ENCODE measurements at regions not wholly inside any gene's neighbourhood (a gene's known extent, or its start where the extent isn't known, plus 50 kb on each side); places are given as distances from the start of the nearest gene placed in this dataset.

- ATAC-seq = no peak
- TF ChIP-seq ZNF70 (CRISPR knock-in tag; IDR thresholded peaks at IDR 0.05) (no peak), ISL1 (CRISPR knock-in tag; IDR thresholded peaks at IDR 0.05) (no peak), OSR1 (CRISPR knock-in tag; IDR thresholded peaks at IDR 0.05) (no peak), CREB5 (CRISPR knock-in tag; IDR thresholded peaks at IDR 0.05; ENCODE audit: low read depth) (no peak), PPARA (CRISPR knock-in tag; IDR thresholded peaks at IDR 0.05; ENCODE audit: borderline replicate concordance) (no peak), ESRRG (CRISPR knock-in tag; IDR thresholded peaks at IDR 0.05) (no peak), GLIS3 (CRISPR knock-in tag; IDR thresholded peaks at IDR 0.05) (no peak)
- TF ChIP-seq, protein P1, sequence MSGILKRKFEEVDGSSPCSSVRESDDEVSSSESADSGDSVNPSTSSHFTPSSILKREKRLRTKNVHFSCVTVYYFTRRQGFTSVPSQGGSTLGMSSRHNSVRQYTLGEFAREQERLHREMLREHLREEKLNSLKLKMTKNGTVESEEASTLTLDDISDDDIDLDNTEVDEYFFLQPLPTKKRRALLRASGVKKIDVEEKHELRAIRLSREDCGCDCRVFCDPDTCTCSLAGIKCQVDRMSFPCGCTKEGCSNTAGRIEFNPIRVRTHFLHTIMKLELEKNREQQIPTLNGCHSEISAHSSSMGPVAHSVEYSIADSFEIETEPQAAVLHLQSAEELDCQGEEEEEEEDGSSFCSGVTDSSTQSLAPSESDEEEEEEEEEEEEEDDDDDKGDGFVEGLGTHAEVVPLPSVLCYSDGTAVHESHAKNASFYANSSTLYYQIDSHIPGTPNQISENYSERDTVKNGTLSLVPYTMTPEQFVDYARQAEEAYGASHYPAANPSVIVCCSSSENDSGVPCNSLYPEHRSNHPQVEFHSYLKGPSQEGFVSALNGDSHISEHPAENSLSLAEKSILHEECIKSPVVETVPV (CRISPR knock-in tag; IDR thresholded peaks at IDR 0.05) = no peak
Observed at GRCh38 chr6:167493976-167494697, 169.3 kb downstream of the TTLL2 start.

DNA sequence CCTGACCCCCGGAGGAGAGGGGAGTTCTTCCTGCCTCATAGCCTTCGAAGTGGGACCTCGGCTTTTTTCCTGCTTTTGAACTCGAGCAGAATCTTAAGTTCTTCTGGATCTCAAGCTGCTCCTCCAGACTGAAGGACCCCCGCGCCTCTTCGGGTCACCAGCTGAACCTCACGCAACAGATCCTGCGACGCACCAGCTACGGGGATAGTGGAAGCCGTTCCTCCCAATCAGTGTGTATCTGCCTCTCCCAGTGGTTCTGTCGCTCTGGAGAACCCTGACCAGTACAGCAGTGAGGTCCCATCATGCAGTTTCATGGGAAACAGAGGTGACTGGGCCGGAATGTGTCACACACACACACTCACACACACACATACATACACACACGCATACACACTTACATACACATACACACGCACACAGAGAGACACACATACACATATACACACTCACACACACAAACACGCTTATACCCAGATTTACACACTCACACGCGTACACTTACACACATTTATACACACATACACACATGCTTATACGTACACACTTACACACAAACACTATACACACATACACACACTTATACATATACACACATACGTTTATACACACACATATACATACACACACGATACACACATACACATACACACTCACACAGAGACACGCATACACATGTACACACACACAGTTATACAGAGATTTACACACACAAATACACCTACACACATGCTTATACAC lies 170.0 kb downstream of the TTLL2 start:
- ATAC-seq = no peak
- TF ChIP-seq CSDC2 (CRISPR knock-in tag; IDR thresholded peaks at IDR 0.05) (no peak), OSR1 (CRISPR knock-in tag; IDR thresholded peaks at IDR 0.05) (no peak), RARB (CRISPR knock-in tag; IDR thresholded peaks at IDR 0.05) (no peak), ZFP3 (CRISPR knock-in tag; IDR thresholded peaks at IDR 0.05) (no peak), ISL1 (CRISPR knock-in tag; IDR thresholded peaks at IDR 0.05) (no peak), SNAI2 (CRISPR knock-in tag; IDR thresholded peaks at IDR 0.05) (no peak), TCF4 (CRISPR knock-in tag; IDR thresholded peaks at IDR 0.05; ENCODE audit: borderline replicate concordance) (no peak), BACH2 (CRISPR knock-in tag; IDR thresholded peaks at IDR 0.05; ENCODE audit: borderline replicate concordance) (no peak), CREB5 (CRISPR knock-in tag; IDR thresholded peaks at IDR 0.05; ENCODE audit: low read depth) (no peak), PPARA (CRISPR knock-in tag; IDR thresholded peaks at IDR 0.05; ENCODE audit: borderline replicate concordance) (no peak), GLIS3 (CRISPR knock-in tag; IDR thresholded peaks at IDR 0.05) (no peak), ZC3H10 (CRISPR knock-in tag; IDR thresholded peaks at IDR 0.05) (no peak)
- TF ChIP-seq, protein P1 (CRISPR knock-in tag; IDR thresholded peaks at IDR 0.05) = no peak
- TF ChIP-seq, protein P2, sequence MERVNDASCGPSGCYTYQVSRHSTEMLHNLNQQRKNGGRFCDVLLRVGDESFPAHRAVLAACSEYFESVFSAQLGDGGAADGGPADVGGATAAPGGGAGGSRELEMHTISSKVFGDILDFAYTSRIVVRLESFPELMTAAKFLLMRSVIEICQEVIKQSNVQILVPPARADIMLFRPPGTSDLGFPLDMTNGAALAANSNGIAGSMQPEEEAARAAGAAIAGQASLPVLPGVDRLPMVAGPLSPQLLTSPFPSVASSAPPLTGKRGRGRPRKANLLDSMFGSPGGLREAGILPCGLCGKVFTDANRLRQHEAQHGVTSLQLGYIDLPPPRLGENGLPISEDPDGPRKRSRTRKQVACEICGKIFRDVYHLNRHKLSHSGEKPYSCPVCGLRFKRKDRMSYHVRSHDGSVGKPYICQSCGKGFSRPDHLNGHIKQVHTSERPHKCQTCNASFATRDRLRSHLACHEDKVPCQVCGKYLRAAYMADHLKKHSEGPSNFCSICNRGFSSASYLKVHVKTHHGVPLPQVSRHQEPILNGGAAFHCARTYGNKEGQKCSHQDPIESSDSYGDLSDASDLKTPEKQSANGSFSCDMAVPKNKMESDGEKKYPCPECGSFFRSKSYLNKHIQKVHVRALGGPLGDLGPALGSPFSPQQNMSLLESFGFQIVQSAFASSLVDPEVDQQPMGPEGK (CRISPR knock-in tag; IDR thresholded peaks at IDR 0.05; ENCODE audit: borderline replicate concordance) = no peak

DNA sequence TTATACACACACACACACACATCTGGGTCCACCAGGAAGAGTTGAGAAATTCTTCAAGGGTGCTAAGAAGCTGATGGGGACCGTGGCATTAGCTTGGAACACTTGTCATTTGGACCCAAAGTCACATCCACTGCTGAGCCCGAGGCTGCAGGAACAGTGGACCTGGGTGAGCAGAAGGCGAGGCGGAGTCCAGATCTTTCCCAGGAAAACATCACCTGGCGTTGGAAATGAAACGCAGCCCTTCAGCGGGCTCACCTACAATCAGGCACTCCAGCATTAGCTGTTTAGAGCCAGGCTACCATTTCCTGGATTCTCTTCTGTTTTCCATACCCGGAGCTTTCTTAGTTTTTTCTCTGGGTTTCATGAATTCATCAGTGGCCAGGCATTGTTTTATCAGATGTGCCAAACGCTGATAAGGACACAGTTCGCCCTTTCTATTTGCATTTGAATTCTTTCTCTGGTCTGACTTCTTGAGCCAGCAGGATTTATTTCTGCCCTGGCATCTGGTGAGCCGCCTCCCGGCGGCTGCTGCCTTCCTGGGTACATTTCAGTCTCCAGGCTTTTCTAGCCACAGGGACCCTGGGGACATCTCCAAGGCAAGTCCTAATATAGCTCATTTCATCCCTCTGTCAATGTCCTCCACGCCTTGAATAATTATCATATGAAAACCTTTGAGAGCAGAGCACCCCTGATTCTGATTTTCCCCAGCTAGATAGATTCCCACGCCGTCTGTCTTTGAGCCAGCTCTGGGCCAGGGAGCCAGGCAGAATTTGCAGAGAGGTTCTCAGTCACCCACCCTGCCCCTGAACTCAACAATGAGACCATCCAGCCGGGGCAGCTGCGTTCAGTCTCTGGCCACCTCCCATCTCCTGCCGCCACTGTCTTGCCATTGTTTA lies 170.9 kb downstream of the TTLL2 start:
- no peak for ATAC-seq
- TF ChIP-seq ZNF565 (CRISPR knock-in tag; conservative IDR thresholded peaks at IDR 0.05; ENCODE audit: low read depth) = no peak

- no peak for ATAC-seq
- TF ChIP-seq ARNTL (CRISPR knock-in tag; IDR thresholded peaks at IDR 0.05; ENCODE audit: borderline replicate concordance, low read depth) (no peak), CREB5 (CRISPR knock-in tag; IDR thresholded peaks at IDR 0.05; ENCODE audit: low read depth) (no peak)
Observed at GRCh38 chr6:167496707-167497106, 171.8 kb downstream of the TTLL2 start.

Measured in SK-N-SH treated with all-trans-retinoic acid at 6 μM for 48 hours (cell line).